ENCODE measurements at regions not wholly inside any gene's neighbourhood (a gene's known extent, or its start where the extent isn't known, plus 50 kb on each side); places are given as distances from the start of the nearest gene placed in this dataset.
A peak's percentile ranks its signal among the peaks of the same experiment; 100 is the strongest.

GRCh38 chr11:112470355-112470754 is 209.7 kb upstream of the PLET1 start:
- no peak for DNase-seq

DNA sequence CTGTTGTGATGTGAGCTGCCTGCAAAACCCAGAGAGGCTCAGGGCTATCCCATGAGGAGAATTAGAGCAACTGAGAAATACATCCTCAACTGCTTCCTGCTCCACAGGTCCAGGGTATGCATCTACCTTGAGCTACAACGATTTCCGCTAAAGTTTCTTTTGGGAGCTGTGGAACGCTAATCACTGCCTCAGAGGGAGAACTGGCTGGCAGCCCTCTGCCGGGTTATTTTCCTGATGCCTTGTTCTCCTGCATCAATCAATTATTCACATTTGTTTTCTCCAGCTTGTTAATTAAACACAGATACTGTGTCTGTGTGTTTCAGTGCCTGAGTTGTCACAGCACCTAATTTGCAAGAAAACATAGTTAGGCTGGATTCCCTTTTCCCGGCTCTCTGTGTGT is 211.1 kb upstream of the PLET1 start:
- no peak for DNase-seq

GRCh38 chr11:112477152-112477551 is 216.5 kb upstream of the PLET1 start:
- DNase-seq, result no peak

DNA sequence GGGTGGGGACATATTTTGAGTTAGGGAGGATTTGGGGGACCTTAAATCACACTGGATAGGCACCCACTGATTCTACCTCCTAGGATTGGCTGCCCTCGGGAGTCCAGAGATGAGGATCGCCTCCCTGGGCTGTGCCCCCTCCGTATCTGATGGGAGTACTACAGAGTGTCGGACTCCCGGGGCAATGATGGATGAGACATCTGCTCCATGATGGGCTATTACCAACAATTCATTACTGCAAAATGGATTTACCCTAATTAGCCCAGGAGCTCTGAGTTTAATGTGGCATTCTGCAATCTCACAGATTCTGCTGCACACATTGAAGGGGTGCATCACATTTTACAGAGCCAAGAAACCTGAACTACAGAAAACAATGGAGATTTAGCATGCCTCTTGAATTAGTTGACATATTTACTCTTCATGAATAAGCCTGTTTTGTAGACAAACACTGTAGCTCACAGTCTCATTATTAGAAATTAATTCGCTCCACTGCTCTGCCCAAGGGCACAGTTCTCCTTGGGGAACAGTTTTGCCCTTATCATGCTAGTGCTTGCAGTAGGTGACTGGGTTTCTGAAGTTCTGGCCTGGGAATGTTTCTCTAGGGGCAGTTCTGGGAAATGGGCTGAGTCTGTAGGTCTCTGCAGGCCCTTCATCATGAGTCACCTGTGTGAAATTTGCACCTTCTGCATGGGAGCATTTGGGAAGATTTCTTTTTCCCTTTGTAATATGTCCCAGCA is 217.1 kb upstream of the PLET1 start:
- peak; percentile 19 for DNase-seq

DNA sequence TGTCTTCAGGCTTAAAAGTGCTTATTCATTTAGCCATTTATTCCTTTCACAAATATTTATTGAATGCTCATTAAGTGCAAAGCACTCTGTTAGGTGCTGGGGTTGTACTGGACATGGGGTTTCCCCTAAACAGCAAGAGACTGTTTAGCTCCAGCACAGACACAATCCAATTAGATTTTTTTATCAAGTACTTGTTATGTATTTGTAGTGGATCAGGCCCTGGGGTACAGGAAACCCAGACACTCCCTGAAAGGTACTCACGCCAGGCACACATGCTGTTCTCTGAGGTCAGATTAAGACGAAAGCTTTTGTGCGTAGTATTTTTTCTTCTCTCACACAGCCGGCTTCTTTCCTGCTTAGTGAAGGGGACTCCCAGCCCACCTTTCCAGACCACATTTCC is 218.1 kb upstream of the PLET1 start:
- DNase-seq, result no peak

GRCh38 chr11:112481431-112481830 is 220.8 kb upstream of the PLET1 start:
- no peak for DNase-seq

DNA sequence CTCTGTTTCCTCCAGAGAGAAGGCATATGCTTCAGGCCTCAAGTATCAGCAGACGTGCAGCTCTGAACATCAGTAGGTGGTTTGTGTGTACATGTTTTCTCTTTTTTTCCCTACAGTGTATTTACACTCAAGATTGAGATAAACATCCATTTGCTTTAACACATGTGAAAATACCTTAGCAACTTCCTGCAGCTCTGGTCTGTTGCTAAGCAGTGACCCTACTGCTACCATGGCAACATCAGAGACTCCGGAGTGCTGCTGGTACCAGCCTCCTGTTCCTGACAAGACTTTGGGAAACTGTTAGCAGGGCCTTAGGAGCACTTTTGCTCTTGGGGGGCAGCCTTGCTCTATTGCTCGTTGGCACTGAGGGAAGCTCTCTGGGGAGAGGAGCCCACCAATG is 221.2 kb upstream of the PLET1 start:
- no peak for DNase-seq

GRCh38 chr11:112485280-112485679 is 224.6 kb upstream of the PLET1 start:
- DNase-seq, result no peak

- DNase-seq, result no peak
These were observed 237.2 kb upstream of the PLET1 start for GRCh38 chr11:112497826-112498225.

GRCh38 chr11:112498701-112499100 is 238.0 kb upstream of the PLET1 start:
- DNase-seq, result no peak

GRCh38 chr11:112499153-112499880 is 238.7 kb upstream of the PLET1 start:
- no peak for DNase-seq

DNA sequence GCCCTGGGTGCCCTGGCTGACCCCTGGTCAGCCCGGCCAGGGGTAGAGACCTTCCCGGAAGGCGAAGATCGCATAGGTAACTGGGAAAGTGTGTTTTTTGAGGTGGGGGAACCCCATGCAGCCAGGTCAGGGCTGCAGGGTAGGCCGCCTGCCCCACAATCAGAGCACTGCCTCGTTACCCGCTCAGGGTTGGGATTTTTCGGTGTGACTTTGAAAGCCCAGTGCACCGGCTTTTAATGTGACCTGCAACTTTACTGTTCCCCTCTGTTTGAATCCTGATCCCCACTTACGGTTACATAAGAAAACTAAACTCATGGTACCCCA is 239.2 kb upstream of the PLET1 start:
- DNase-seq, result no peak

DNA sequence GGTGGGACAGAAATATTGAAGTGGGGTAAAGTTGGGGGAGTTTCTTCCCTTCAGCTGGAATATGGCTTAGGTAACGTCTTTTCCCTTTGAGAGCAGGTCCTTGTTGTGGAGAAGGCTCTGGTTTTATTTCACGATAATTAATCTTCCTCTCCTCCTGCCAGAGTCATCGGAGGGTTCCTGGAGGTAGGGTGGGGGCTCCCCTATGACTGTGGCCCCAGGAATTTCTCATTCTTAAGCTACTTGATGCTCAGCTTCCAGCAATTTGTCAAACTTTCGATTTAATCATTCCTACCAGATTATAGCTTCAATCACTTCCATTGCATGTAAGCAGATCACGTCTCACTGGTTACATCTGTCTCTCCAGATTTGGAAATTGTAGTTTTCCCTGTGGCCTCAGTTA is 242.8 kb upstream of the PLET1 start:
- DNase-seq, result no peak

- DNase-seq, result no peak
These were observed 243.4 kb upstream of the PLET1 start for GRCh38 chr11:112504056-112504455.

GRCh38 chr11:112506852-112507251 is 246.2 kb upstream of the PLET1 start:
- DNase-seq, result no peak

GRCh38 chr11:112507281-112507680 is 246.6 kb upstream of the PLET1 start:
- no peak for DNase-seq

- DNase-seq, result no peak
These were observed 248.1 kb upstream of the PLET1 start for GRCh38 chr11:112508750-112509149.

GRCh38 chr11:112509300-112509699 is 248.6 kb upstream of the PLET1 start:
- no peak for DNase-seq

- no peak for DNase-seq
These were observed 250.6 kb upstream of the PLET1 start for GRCh38 chr11:112511271-112511670.

DNA sequence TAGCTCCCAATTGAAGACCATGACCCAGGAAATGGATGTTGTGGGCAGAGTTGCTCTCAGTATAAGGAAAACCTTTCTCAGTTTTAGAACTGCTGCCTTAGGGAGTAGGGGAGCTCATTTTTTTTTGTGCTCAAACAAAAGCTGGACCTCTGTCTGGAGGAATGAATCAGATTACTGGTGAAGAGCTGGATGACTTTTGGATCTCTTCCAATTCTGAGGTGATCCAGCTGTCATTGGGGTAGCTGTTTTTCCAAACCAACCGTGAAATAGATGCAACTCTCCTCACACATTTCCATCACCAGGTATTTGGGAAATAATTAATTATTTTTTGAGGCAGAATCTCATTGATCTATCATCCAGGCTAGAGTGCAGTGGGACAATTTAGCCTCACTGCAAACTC is 251.3 kb upstream of the PLET1 start:
- DNase-seq, result no peak

DNA sequence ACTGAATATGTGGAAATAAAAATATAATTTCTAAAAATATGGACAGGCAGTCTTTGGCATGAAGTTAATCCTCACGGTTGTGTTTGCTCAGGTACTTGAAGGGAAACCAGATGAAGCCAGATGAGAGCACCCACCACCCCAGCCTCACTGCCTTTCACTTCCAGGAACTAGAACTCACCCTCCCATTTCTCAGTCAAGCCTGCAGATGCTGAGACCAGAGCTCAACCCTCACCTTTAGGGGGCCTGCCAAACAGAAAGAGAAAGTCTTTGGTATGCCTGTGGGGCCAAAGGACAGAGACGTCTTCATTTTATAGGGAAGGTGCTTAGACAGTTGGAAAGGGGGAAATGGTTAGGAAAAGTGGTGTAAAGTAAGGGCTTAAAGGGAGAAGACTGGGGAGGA is 252.8 kb upstream of the PLET1 start:
- no peak for DNase-seq

GRCh38 chr11:112514011-112514740 is 253.5 kb upstream of the PLET1 start:
- peak; percentile 51 for DNase-seq

- no peak for DNase-seq
These were observed 255.6 kb upstream of the PLET1 start for GRCh38 chr11:112516261-112516660.

DNA sequence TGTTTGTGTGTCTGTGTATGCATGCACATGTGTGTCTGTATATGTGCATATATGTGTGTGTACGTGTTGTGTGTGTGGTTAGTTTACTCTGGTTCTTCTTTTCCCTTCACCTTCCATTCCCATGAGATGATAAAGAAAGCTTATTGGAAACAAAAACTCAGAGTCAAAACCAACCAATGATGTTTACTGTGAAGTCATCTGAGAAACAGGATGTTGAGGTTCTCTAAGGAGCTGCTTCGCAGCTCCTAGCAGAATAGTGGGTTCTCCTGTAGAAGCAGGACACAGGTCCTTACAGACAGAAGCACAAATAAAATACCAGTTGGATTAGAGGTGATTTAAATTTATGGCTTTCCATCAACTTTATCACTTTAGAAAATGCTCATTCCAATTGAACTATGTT is 256.1 kb upstream of the PLET1 start:
- DNase-seq, result no peak
